ENCODE measurements at regions not wholly inside any gene's neighbourhood (a gene's known extent, or its start where the extent isn't known, plus 50 kb on each side); places are given as distances from the start of the nearest gene placed in this dataset.
"Not testable (repeated sequence)": the region's sequence is repeated elsewhere in the genome, so short reads cannot be mapped to it uniquely, and the experiment has no call there.

DNA sequence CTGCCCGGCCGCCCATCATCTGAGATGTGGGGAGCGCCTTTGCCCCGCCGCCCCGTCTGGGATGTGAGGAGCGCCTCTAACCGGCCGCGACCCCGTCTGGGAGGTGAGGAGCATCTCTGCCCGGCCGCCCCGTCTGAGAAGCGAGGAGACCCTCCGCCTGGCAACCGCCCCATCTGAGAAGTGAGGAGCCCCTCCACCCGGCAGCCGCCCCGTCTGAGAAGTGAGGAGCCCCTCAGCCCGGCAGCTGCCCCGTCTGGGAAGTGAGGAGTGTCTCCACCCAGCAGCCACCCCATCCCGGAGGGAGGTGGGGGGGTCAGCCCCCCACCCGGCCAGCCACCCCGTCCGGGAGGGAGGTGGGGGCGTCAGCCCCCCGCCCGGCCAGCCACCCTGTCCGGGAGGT lies 170.7 kb downstream of the TENT5D start:
- TF ChIP-seq SUZ12 (IDR thresholded peaks at IDR 0.05); TARDBP (IDR thresholded peaks at IDR 0.05); FOXM1 (IDR thresholded peaks at IDR 0.05; ENCODE audit: borderline replicate concordance); SP1 (IDR thresholded peaks at IDR 0.05); FOXK2 (IDR thresholded peaks at IDR 0.05); BHLHE40 (IDR thresholded peaks at IDR 0.05; ENCODE audit: borderline replicate concordance); FOXA1 (IDR thresholded peaks at IDR 0.05); NFRKB (IDR thresholded peaks at IDR 0.05); HDGF (IDR thresholded peaks at IDR 0.05; ENCODE audit: borderline replicate concordance); LEF1 (IDR thresholded peaks at IDR 0.05; ENCODE audit: borderline replicate concordance); ARNT (IDR thresholded peaks at IDR 0.05): not testable (repeated sequence)
- TF ChIP-seq, protein P1, sequence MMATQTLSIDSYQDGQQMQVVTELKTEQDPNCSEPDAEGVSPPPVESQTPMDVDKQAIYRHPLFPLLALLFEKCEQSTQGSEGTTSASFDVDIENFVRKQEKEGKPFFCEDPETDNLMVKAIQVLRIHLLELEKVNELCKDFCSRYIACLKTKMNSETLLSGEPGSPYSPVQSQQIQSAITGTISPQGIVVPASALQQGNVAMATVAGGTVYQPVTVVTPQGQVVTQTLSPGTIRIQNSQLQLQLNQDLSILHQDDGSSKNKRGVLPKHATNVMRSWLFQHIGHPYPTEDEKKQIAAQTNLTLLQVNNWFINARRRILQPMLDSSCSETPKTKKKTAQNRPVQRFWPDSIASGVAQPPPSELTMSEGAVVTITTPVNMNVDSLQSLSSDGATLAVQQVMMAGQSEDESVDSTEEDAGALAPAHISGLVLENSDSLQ (IDR thresholded peaks at IDR 0.05): not testable (repeated sequence)
